ENCODE measurements at regions not wholly inside any gene's neighbourhood (a gene's known extent, or its start where the extent isn't known, plus 50 kb on each side); places are given as distances from the start of the nearest gene placed in this dataset.

DNA sequence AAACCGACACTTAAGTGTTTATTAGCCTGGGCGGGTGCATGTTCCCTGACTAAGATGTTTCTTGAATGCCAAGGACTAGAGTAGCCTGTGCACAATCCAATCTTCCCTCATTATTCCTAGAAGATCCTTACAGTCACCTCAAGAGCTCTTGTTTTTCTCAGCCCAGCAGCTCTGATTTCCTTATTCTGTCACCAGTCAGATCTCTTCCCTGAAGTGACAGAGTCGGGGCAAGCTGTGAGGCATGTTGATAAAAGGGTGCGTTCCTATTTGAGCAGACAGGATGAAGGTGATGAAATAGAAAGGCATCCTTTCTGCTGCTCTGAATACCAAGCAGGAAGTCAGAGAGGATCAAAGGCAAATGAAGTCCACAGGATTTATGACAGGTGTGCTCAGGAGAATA, 125.6 kb upstream of the MCTP2 start:
- no peaks in the 10 kb centered on the region for H3K79me1 ChIP-seq (ENCODE audit: low read depth in 1 of 2, low read length in 2 of 2)
- H4K91ac ChIP-seq (ENCODE audit: insufficient read depth, low read depth, low read length): no peak overlapping the region
- WGBS, 2 experiments (ENCODE audit: extremely low coverage in 2 of 2, insufficient read length in 1 of 2): 36% methylated on average over 2 of the region's 4 CpGs; no CpG with 5 or more reads in 1 of the 2 experiments
- no peak overlapping the region for H3K4me3 ChIP-seq (ENCODE audit: insufficient read depth, low read depth, low read length)
- H3K56ac ChIP-seq (ENCODE audit: extremely low read depth, insufficient read depth, low read length): no peak overlapping the region
- H3K9ac ChIP-seq (ENCODE audit: low read depth, low read length): no peak overlapping the region
- no peak overlapping the region for H4K8ac ChIP-seq (ENCODE audit: low read depth in 2 of 2, low read length in 2 of 2)
- H3K4me2 ChIP-seq (ENCODE audit: low read depth, low read length): no peak overlapping the region
- no peak overlapping the region for H4K5ac ChIP-seq (ENCODE audit: low read depth, low read length)
- no TSS peak for BruUV-seq (replicated peaks)
- no peak overlapping the region for H3K27ac ChIP-seq (ENCODE audit: insufficient read depth, low read length)
- intact Hi-C loops (cut with micrococcal nuclease): no loop called here
- no peaks in the 10 kb centered on the region for H4K20me1 ChIP-seq (ENCODE audit: insufficient read depth, low read length)
- no peak overlapping the region for H2BK15ac ChIP-seq (ENCODE audit: low read depth, low read length)
- no peak overlapping the region for H2AFZ ChIP-seq (replicated peaks; ENCODE audit: low read length, poor library complexity)
- no peaks in the 10 kb centered on the region for H3K9me1 ChIP-seq (ENCODE audit: insufficient read depth, low read length)
- TF ChIP-seq, protein P1, sequence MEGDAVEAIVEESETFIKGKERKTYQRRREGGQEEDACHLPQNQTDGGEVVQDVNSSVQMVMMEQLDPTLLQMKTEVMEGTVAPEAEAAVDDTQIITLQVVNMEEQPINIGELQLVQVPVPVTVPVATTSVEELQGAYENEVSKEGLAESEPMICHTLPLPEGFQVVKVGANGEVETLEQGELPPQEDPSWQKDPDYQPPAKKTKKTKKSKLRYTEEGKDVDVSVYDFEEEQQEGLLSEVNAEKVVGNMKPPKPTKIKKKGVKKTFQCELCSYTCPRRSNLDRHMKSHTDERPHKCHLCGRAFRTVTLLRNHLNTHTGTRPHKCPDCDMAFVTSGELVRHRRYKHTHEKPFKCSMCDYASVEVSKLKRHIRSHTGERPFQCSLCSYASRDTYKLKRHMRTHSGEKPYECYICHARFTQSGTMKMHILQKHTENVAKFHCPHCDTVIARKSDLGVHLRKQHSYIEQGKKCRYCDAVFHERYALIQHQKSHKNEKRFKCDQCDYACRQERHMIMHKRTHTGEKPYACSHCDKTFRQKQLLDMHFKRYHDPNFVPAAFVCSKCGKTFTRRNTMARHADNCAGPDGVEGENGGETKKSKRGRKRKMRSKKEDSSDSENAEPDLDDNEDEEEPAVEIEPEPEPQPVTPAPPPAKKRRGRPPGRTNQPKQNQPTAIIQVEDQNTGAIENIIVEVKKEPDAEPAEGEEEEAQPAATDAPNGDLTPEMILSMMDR (conservative IDR thresholded peaks at IDR 0.05; ENCODE audit: low read depth, low read length): no peak
- TF ChIP-seq BHLHE40 (IDR thresholded peaks at IDR 0.05; ENCODE audit: low read depth, low read length): no peak
- TF ChIP-seq POLR2A (IDR thresholded peaks at IDR 0.05; ENCODE audit: low read depth, low read length): no peak
- no peak for TF ChIP-seq CHD1 (IDR thresholded peaks at IDR 0.05; ENCODE audit: low read depth, low read length)
- TF ChIP-seq FOS (IDR thresholded peaks at IDR 0.05; ENCODE audit: low read depth, low read length): no peak
- no peak for TF ChIP-seq MAFK (IDR thresholded peaks at IDR 0.05; ENCODE audit: low read depth, low read length)
- no peak for TF ChIP-seq RCOR1 (IDR thresholded peaks at IDR 0.05; ENCODE audit: insufficient replicate concordance, low read length)
- no peak for TF ChIP-seq MXI1 (IDR thresholded peaks at IDR 0.05; ENCODE audit: borderline replicate concordance, low read depth, low read length)
- no peak for TF ChIP-seq CEBPB (IDR thresholded peaks at IDR 0.05; ENCODE audit: low read depth, low read length)
- TF ChIP-seq RFX5 (IDR thresholded peaks at IDR 0.05; ENCODE audit: low read depth, low read length): no peak
- no peak for TF ChIP-seq SMC3 (IDR thresholded peaks at IDR 0.05; ENCODE audit: low read depth, low read length)
- no peak for TF ChIP-seq NFE2L2 (IDR thresholded peaks at IDR 0.05; ENCODE audit: low read depth, low read length)
- no peak for TF ChIP-seq ELK1 (IDR thresholded peaks at IDR 0.05; ENCODE audit: borderline replicate concordance, low read depth, low read length)
- TF ChIP-seq MAZ (IDR thresholded peaks at IDR 0.05; ENCODE audit: borderline replicate concordance, low read depth, low read length): no peak
- no peaks in the 10 kb centered on the region for H3K36me3 ChIP-seq (ENCODE audit: control insufficient read depth, insufficient read depth, low read length)
- ChIA-PET POLR2A (ENCODE audit: unreplicated experiment) (no interaction called here), CTCF (no interaction called here)
- dilution Hi-C loops (cut with HindIII; ENCODE audit: low sequenced_read_pairs, unreplicated experiment): no loop called here
- DNase-seq (no peak), ATAC-seq (ENCODE audit: low read depth) (no peak)
- H2AK9ac ChIP-seq (replicated peaks; ENCODE audit: low read depth, low read length, poor library complexity): no peak overlapping the region
- H3K4ac ChIP-seq (ENCODE audit: low read depth, low read length): no peak overlapping the region
- H3K18ac ChIP-seq (ENCODE audit: low read depth, low read length): no peak overlapping the region
- H3K27me3 ChIP-seq (ENCODE audit: control insufficient read depth, insufficient read depth, low read length): no peaks in the 10 kb centered on the region
- no peak overlapping the region for H2BK120ac ChIP-seq (ENCODE audit: low read depth, low read length)
- H3K14ac ChIP-seq (replicated peaks; ENCODE audit: low read depth, low read length): no peak overlapping the region
- no peaks in the 10 kb centered on the region for H3K9me3 ChIP-seq (ENCODE audit: control insufficient read depth, insufficient read depth, low read length)
- no peaks in the 10 kb centered on the region for H3K4me1 ChIP-seq (ENCODE audit: control insufficient read depth, insufficient read depth, low read length)
- H3K23ac ChIP-seq (ENCODE audit: low read depth, low read length): no peak overlapping the region
- H2BK20ac ChIP-seq (ENCODE audit: low read depth, low read length): no peak overlapping the region
- no peak overlapping the region for H2BK5ac ChIP-seq (ENCODE audit: low read depth, low read length, poor library complexity, severe bottlenecking)
- in situ Hi-C loops (cut with MboI; ENCODE audit: low sequenced_read_pairs): loop anchor here (25.0 kb wide), 1 partner anchor 1318 kb away; no protein-coding TSS in a partner anchor
- no peak overlapping the region for H2AK5ac ChIP-seq (ENCODE audit: low read depth, low read length)
